Caki2 (cell line): ENCODE measurements at regions not wholly inside any gene's neighbourhood (a gene's known extent, or its start where the extent isn't known, plus 50 kb on each side); places are given as distances from the start of the nearest gene placed in this dataset.

ENCODE experiments used
- DNase-seq: peaks from one replicate; pipeline ENCODE4 v3.0.0-alpha.2; 2015; ENCODE audit warnings: low read depth
- in situ Hi-C: cut with HindIII; loops from 2 replicates; pipeline ENCODE4 v1.10.0; 2016; ENCODE audit warnings: low sequenced_read_pairs, low pct_unique_long_range_greater_than_20kb, mixed read lengths

GRCh38 chr7:25384788-25385505 lies 156.7 kb upstream of the NPVF start:
- DNase-seq, result no peak
- in situ Hi-C loops, result loop anchor here (25.0 kb wide), 1 partner anchor 452 kb away; no protein-coding TSS in a partner anchor

DNA sequence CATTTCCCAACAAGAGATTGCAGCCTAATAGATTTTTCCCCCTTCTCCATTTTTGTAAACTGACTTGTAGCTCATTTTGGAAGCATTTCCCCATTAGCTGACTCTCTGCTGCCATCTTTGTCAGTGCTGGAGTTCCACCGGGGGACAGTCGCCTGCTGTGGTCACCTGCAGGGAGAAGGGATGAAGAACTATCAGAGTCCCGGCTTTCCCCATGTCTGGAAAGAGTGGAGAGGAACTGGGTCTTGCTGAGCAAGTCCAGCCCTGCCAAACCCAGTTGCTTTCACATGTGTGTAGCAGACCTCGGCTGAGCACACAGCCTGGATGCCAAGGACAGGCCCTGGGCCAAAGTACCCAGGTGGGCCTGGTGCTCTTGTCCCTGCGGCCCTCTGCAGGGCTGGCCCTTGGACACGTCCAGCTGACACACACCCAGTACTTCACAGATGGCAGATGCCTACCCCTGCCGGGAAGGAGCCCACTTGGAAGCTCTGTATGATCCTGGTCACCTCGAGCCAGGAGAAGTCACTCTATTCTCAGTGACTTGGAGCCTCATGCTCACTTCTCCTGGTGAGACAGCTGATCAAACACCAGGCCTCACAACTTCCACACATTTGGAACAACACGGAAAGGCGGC lies 157.3 kb upstream of the NPVF start:
- in situ Hi-C loops, result loop anchor here (25.0 kb wide), 1 partner anchor 452 kb away; no protein-coding TSS in a partner anchor
- DNase-seq, result no peak

- no peak for DNase-seq
- in situ Hi-C loops, result loop anchor here (25.0 kb wide), 1 partner anchor 451 kb away; no protein-coding TSS in a partner anchor
Measured at GRCh38 chr7:25386311-25386744, 158.0 kb upstream of the NPVF start.

GRCh38 chr7:25388681-25389080 lies 160.4 kb upstream of the NPVF start:
- in situ Hi-C loops, result loop anchor here (25.0 kb wide), 1 partner anchor 449 kb away; no protein-coding TSS in a partner anchor
- no peak for DNase-seq

DNA sequence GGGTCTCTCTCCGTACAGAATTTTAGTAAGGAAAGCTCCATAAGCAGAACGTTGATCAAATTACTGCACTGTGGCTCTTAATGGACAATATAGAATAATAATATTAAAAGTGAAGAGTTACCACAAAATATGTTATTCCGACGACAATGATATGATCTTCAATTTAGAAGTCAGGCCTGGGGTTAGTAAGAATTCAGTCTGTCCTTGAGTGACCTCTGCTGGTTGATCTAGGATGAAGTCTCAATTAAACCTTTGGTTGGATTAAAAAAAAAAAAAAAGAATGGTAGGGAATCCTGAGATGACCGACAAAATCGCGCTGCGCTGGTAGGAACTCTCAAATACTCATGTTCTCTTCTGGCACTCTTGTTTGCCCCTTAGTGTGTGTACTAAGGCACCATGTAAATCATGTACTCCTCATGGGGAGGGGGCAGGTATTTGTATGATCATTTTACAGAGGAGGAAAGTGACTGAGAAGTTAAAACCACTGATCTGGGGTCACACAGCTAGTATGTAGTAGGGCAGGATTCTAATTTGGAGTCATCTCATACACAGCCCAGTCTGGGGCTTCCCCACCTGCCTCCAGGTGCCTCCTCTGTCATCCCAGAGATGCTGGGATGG lies 161.3 kb upstream of the NPVF start:
- DNase-seq, result peak; percentile 43
- in situ Hi-C loops, result loop anchor here (25.0 kb wide), 1 partner anchor 448 kb away; no protein-coding TSS in a partner anchor

- DNase-seq, result peak; percentile 19
Measured at GRCh38 chr7:25391295-25391861, 163.1 kb upstream of the NPVF start.

DNA sequence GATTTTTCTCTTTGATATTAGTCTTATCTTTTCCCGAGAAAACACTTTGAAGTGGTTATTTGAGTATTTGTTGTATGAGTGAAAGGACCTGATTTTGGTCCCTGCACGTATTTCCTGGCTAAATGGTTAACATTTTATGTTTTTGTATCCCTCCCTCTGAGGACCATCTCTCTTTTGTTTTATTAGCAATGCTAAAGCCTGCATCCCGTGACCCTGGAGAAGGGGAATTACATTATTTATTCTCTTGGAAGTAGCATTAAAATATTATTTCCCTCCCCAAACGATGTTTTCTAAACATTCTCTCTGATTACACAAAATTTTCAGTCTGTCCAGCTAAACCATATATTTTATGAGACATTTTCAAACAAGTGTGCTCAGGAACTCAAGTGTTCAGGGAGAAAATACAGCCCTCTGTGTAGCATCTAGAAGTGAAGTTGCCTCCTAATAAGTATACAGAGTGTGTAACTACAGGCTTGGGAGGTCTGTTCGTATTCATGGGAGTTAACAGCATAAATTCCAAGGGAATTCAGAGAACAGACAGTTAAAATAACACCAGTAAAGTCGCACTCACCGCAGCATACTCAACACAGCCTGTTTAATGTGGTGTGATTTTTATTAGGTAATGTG lies 163.8 kb upstream of the NPVF start:
- in situ Hi-C loops, result loop anchor here (25.0 kb wide), 1 partner anchor 445 kb away; no protein-coding TSS in a partner anchor
- no peak for DNase-seq

More at GRCh38 chr7:25391295-25391861, 163.1 kb upstream of the NPVF start:
- in situ Hi-C loops, result loop anchor here (25.0 kb wide), 1 partner anchor 446 kb away; no protein-coding TSS in a partner anchor

DNA sequence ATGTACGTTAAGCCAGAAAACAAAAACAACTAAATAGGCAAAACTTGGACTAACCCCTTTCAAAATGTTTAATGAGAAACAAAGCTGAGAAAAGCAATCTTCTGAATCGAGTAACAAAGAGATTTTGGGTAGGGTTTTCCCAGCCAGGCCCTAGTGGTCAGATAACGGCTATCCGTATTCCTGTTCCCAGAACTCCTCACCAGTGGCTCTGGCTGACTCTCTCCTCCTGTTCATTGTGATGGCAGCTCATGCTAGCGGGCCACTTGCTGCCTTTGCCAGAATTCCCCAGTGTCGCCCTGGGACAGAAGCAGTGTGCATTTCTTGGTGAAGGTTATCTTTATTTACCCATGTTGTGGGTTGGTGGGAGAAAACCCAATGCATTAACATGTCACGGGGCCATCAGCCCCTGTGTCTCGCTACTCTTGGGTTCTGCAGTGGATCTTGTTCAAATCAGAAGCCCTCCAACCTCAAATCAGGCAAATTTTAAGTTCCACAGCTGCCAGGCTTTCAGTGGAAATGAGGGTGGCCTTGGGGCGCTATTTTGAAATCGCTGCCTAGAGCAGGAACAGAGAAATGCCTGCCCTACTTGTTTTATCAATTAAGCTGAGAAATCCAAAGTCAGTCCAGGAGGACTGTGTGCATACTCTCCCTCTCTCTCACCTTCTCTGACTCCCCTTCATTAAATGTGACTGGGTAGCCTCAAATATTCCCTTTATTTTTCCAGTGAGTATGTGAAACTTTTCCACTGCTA lies 164.5 kb upstream of the NPVF start:
- in situ Hi-C loops, result loop anchor here (25.0 kb wide), 1 partner anchor 445 kb away; no protein-coding TSS in a partner anchor

DNA sequence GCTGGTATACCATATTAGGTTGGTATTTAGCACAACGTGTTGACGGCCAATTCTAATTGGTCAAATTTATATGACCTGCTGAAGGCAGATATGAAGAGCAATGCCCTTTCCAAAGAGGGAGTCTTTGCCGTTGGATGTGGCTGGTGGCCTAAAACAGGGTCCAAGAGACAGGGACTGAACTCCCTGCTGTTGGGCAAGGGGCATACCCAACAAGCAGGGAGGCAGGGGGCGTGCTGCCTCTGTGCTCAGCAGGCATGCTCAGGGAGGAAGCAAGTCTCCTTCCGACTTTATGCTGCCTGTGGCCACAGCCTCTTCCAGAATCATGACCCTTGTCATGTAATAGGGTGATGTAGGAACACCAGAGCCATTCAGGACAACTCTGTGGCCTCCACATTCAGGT lies 167.7 kb upstream of the NPVF start:
- no peak for DNase-seq
- in situ Hi-C loops, result loop anchor here (25.0 kb wide), 1 partner anchor 441 kb away; no protein-coding TSS in a partner anchor

More for the DNA sequence above, 164.5 kb upstream of the NPVF start:
- no peak for DNase-seq

- in situ Hi-C loops, result loop anchor here (25.0 kb wide), 1 partner anchor 441 kb away; no protein-coding TSS in a partner anchor
- no peak for DNase-seq
Measured at GRCh38 chr7:25396668-25397067, 168.4 kb upstream of the NPVF start.

DNA sequence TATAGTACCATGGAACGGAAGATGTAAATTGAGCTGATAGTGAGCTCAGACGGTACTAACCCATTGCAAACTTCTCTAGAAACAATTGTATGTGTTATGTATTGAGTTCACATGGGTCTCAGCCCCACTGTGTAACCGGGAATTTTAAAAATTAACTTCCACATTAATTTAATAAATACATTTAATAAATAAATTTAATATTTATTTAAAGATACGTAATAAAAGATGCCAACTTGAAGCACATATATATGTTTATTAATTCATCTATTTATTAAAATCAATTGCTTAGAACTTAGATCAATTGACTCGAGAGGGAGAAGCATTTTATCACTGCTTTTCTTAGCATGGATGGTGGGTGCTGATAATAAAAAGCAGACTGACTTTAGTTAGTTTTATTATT lies 170.1 kb upstream of the NPVF start:
- no peak for DNase-seq
- in situ Hi-C loops, result loop anchor here (25.0 kb wide), 1 partner anchor 439 kb away; no protein-coding TSS in a partner anchor

- in situ Hi-C loops, result loop anchor here (25.0 kb wide), 1 partner anchor 438 kb away; no protein-coding TSS in a partner anchor
- DNase-seq, result no peak
Measured at GRCh38 chr7:25399000-25399750, 170.9 kb upstream of the NPVF start.

DNA sequence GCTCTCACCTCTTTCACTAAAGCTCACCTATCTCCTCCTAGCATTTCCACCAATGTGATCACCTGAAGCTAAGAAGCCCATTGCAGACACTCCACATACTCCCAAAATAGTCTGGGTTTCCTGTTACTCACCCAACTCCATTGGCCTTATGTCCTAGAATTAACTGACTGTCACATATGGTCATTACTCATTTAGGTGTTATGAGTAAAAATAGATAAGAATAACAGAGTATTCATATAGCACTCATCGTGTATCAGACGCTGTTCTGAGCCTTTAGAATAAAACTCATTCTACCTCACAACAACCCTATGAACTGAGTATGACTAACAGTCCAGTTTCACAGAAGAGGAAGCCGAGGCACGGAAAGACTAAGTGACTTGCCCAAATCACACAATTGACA lies 174.2 kb upstream of the NPVF start:
- no peak for DNase-seq
- in situ Hi-C loops, result no loop called here

DNA sequence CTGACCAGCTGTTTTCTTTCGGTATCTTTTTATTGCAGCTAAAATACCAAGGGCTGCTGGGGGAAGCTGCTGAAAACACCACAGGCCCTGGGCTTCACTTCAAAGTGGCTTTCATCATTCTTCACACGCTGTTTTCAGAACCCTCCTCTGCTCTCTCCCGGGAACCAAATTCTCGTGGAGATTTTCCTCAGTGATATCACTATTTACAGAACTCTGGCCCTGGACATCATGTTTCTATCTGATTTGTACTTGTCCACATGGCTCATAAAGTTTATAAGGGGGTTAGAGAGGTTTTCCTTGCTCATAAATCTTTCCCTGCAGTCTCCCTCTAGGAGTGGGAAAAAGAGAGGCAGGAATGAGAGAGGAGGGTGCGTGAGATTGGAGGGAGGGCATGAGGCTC lies 177.4 kb upstream of the NPVF start:
- DNase-seq, result no peak
- in situ Hi-C loops, result no loop called here

- DNase-seq, result no peak
- in situ Hi-C loops, result no loop called here
Measured at GRCh38 chr7:25407053-25407452, 178.8 kb upstream of the NPVF start.

DNA sequence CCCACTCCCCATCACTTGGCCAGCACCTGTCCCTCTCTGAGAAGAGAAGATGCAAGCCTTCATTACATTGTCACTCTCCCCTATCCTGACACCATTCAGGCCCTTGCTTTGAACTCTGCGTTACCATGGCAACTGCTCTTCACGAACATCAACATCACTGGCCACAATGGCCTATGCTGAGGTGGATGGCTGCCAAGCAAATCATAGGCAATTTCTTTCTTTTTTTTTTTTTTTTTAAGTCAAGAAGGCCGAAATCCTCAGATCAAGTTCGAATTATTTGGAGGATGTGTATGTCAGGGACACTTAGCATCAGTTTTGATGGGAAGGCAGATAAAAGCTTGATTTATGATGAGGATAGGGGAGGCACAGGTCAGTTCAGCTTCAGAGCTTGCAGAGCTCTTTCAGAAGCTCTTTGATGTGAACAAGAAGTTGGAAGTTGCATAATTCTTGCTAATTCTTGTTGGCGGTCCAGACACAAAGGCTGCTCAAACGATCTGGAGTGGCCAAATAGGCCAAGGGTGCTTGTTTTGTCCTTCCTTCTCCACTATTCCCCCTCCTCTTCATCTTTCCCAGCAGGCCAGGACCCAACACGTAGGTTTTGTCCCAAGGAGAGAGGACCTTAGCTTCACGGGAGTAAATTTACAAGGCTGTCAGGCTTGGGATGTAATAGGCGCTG lies 179.9 kb upstream of the NPVF start:
- DNase-seq, result no peak
- in situ Hi-C loops, result no loop called here
